ENCODE measurements at regions not wholly inside any gene's neighbourhood (a gene's known extent, or its start where the extent isn't known, plus 50 kb on each side); places are given as distances from the start of the nearest gene placed in this dataset.

DNA sequence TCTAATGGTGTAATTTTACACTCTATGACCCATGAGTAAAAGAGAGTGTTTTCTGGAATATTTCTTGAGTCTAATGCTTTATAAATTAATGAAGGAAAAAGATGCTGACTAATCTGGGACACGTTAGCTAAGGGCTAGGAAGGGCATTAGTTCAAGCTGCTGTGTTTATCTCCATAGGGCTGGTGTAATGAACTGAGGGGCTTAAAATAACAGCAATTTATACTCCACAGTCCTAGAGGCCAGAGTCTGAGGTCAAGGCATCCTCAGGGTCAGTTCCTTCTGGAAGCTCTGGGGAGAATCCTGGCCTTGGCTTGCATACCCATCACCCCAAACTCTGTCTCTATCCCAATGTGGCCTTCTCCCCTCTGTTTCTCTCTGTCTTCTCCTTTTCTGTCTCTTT, 105.2 kb upstream of the PFKP start:
- H3K4me1 ChIP-seq (ENCODE audit: insufficient read depth, low read length, poor library complexity, severe bottlenecking): no peaks in the 10 kb centered on the region
- H3K9me3 ChIP-seq (ENCODE audit: low read length): no peaks in the 10 kb centered on the region
- H3K79me2 ChIP-seq (ENCODE audit: insufficient read depth, low read depth, low read length): no peaks in the 10 kb centered on the region
- ChIA-PET POLR2A (no interaction called here), CTCF (ENCODE audit: unreplicated experiment) (no interaction called here)
- no peak overlapping the region for H3K4me2 ChIP-seq (ENCODE audit: low read length)
- H4K20me1 ChIP-seq (ENCODE audit: insufficient read depth, low read length): no peaks in the 10 kb centered on the region
- no peak overlapping the region for H3K4me3 ChIP-seq (ENCODE audit: low read depth, low read length, poor library complexity, severe bottlenecking)
- TF ChIP-seq CTCF (conservative IDR thresholded peaks at IDR 0.05; ENCODE audit: low read length) (no peak), EZH2phosphoT487 (IDR thresholded peaks at IDR 0.05; ENCODE audit: borderline replicate concordance, low read depth, low read length) (no peak)
- H3K9me2 ChIP-seq (ENCODE audit: insufficient read depth, low read length): no peaks in the 10 kb centered on the region
- no TSS peak for BruUV-seq (replicated peaks)
- DNase-seq (ENCODE audit: low spot score): no peak
- H3K36me3 ChIP-seq (ENCODE audit: insufficient read depth, low read length): no peaks in the 10 kb centered on the region
- H3K27ac ChIP-seq (ENCODE audit: low read depth, low read length, poor library complexity, severe bottlenecking): no peak overlapping the region
- intact Hi-C loops (cut with micrococcal nuclease; ENCODE audit: unreplicated experiment): no loop called here
- no peak overlapping the region for H2AFZ ChIP-seq (ENCODE audit: low read length)

GRCh38 chr10:2958659-2959058, 108.7 kb upstream of the PFKP start:
- Histone ChIP-seq H3K9me2 (ENCODE audit: insufficient read depth, low read length) (no peaks in the 10 kb centered on the region), H2AFZ (ENCODE audit: low read length) (no peak overlapping the region), H3K36me3 (ENCODE audit: insufficient read depth, low read length) (no peaks in the 10 kb centered on the region), H4K20me1 (ENCODE audit: insufficient read depth, low read length) (no peaks in the 10 kb centered on the region), H3K9me3 (ENCODE audit: low read length) (no peaks in the 10 kb centered on the region), H3K4me1 (ENCODE audit: insufficient read depth, low read length, poor library complexity, severe bottlenecking) (no peaks in the 10 kb centered on the region), H3K4me2 (ENCODE audit: low read length) (no peak overlapping the region), H3K79me2 (ENCODE audit: insufficient read depth, low read depth, low read length) (no peaks in the 10 kb centered on the region), H3K4me3 (ENCODE audit: low read depth, low read length, poor library complexity, severe bottlenecking) (no peak overlapping the region), H3K27ac (ENCODE audit: low read depth, low read length, poor library complexity, severe bottlenecking) (no peak overlapping the region)
- intact Hi-C loops (cut with micrococcal nuclease; ENCODE audit: unreplicated experiment): no loop called here
- no peak for DNase-seq (ENCODE audit: low spot score)
- POLR2A ChIA-PET: no interaction called here
- BruUV-seq (replicated peaks): no TSS peak
- no peak for TF ChIP-seq EZH2phosphoT487 (IDR thresholded peaks at IDR 0.05; ENCODE audit: borderline replicate concordance, low read depth, low read length)
- no peak for TF ChIP-seq CTCF (conservative IDR thresholded peaks at IDR 0.05; ENCODE audit: low read length)
- CTCF ChIA-PET (ENCODE audit: unreplicated experiment): no interaction called here

GRCh38 chr10:2957785-2958184, 109.6 kb upstream of the PFKP start:
- H3K4me1 ChIP-seq (ENCODE audit: insufficient read depth, low read length, poor library complexity, severe bottlenecking): no peaks in the 10 kb centered on the region
- no peaks in the 10 kb centered on the region for H3K79me2 ChIP-seq (ENCODE audit: insufficient read depth, low read depth, low read length)
- no peaks in the 10 kb centered on the region for H4K20me1 ChIP-seq (ENCODE audit: insufficient read depth, low read length)
- H3K9me2 ChIP-seq (ENCODE audit: insufficient read depth, low read length): no peaks in the 10 kb centered on the region
- BruUV-seq (replicated peaks): no TSS peak
- no peak overlapping the region for H3K4me2 ChIP-seq (ENCODE audit: low read length)
- no peak overlapping the region for H2AFZ ChIP-seq (ENCODE audit: low read length)
- H3K9me3 ChIP-seq (ENCODE audit: low read length): no peaks in the 10 kb centered on the region
- no peak overlapping the region for H3K4me3 ChIP-seq (ENCODE audit: low read depth, low read length, poor library complexity, severe bottlenecking)
- ChIA-PET POLR2A (no interaction called here), CTCF (ENCODE audit: unreplicated experiment) (no interaction called here)
- no peak for DNase-seq (ENCODE audit: low spot score)
- no peaks in the 10 kb centered on the region for H3K36me3 ChIP-seq (ENCODE audit: insufficient read depth, low read length)
- intact Hi-C loops (cut with micrococcal nuclease; ENCODE audit: unreplicated experiment): no loop called here
- H3K27ac ChIP-seq (ENCODE audit: low read depth, low read length, poor library complexity, severe bottlenecking): no peak overlapping the region
- TF ChIP-seq EZH2phosphoT487 (IDR thresholded peaks at IDR 0.05; ENCODE audit: borderline replicate concordance, low read depth, low read length) (no peak), CTCF (conservative IDR thresholded peaks at IDR 0.05; ENCODE audit: low read length) (no peak)
